Esophagus muscularis mucosa (tissue), 4 donors: ENCODE measurements at regions not wholly inside any gene's neighbourhood (a gene's known extent, or its start where the extent isn't known, plus 50 kb on each side); places are given as distances from the start of the nearest gene placed in this dataset.

Experiments
- DNase-seq: peaks from one replicate; pipeline ENCODE4 v3.0.0-alpha.2; 2017; ENCODE audit errors: extremely low spot score
- H3K27ac ChIP-seq, 4 donors: fragments of 200-600 bp; sonication (generic); replicated peaks in 1 of 4; 1 replicate in 3 of 4; 2 replicates in 1 of 4; pipeline ENCODE4 v1.5.1; 2016 to 2019; ENCODE audit warnings: mild to moderate bottlenecking in 1 of 4
- H3K27me3 ChIP-seq, 4 donors: fragments of 200-600 bp; sonication (generic); one replicate each; pipeline versions ENCODE4 v1.5.1 to v1.6.0; 2016 to 2019
- H3K36me3 ChIP-seq, 4 donors: fragments of 200-600 bp; sonication (generic); one replicate each; pipeline ENCODE4 v1.5.1; 2016 to 2019
- H3K4me1 ChIP-seq, 4 donors: fragments of 200-600 bp; sonication (generic); one replicate each; pipeline ENCODE4 v1.5.1; 2016 to 2019
- H3K4me3 ChIP-seq, 4 donors: fragments of 200-600 bp; sonication (generic); 1 replicate in 2 of 4; 2 replicates in 2 of 4; pipeline ENCODE4 v1.5.1; 2016 to 2019; ENCODE audit warnings: mild to moderate bottlenecking in 4 of 4, moderate library complexity in 1 of 4
- H3K9me3 ChIP-seq, 4 donors: fragments of 200-600 bp; sonication (generic); 1 replicate in 3 of 4; 2 replicates in 1 of 4; pipeline ENCODE4 v1.5.1; 2016 to 2019
- EP300 ChIP-seq: sonication (generic); formaldehyde crosslinking; IDR thresholded peaks from one replicate; pipeline ENCODE4 v1.6.1; 2017; ENCODE audit warnings: antibody characterized with exemption
- POLR2A ChIP-seq: fragments of 450-650 bp; IDR thresholded peaks from one replicate; pipeline ENCODE4 v1.6.1; 2017; ENCODE audit warnings: antibody characterized with exemption, moderate library complexity, mild to moderate bottlenecking, low read depth
- POLR2AphosphoS5 ChIP-seq, 2 donors: sonication (generic); formaldehyde crosslinking; IDR thresholded peaks; one replicate each; pipeline ENCODE4 v1.6.1; 2017; ENCODE audit warnings: antibody characterized with exemption in 2 of 2
- WGBS: methylation state at CpG from one replicate; pipeline ENCODE4 v1.1.5; 2018; 5-methylcytosine and 5-hydroxymethylcytosine counted together
- intact Hi-C: fragments of 100-400 bp; cut with DNase I; formaldehyde crosslinking; loops from one replicate; pipeline ENCODE4 v1.15.1; 2023
- TF ChIP-seq, protein P1 (sequence below), 3 experiments: fragments of 200-600 bp in 2 of 3; fragments of 450-650 bp in 1 of 3; sonication (generic) in 2 of 3; IDR thresholded peaks; one replicate each; pipeline ENCODE4 v1.5.1; 2017 to 2019; ENCODE audit warnings: antibody characterized with exemption in 3 of 3, mild to moderate bottlenecking in 2 of 3, moderate library complexity in 1 of 3

- no peaks in the 10 kb centered on the region for H3K9me3 ChIP-seq
- H3K27me3 ChIP-seq, result no peaks in the 10 kb centered on the region
- peaks cover 0 to 3% (median 0%) of the 10 kb centered on the region in 4 donors for H3K4me1 ChIP-seq
- TF ChIP-seq POLR2A (no peak), EP300 (no peak), POLR2AphosphoS5 (IDR thresholded peaks at IDR 0.05) (no peak)
- TF ChIP-seq, protein P1, sequence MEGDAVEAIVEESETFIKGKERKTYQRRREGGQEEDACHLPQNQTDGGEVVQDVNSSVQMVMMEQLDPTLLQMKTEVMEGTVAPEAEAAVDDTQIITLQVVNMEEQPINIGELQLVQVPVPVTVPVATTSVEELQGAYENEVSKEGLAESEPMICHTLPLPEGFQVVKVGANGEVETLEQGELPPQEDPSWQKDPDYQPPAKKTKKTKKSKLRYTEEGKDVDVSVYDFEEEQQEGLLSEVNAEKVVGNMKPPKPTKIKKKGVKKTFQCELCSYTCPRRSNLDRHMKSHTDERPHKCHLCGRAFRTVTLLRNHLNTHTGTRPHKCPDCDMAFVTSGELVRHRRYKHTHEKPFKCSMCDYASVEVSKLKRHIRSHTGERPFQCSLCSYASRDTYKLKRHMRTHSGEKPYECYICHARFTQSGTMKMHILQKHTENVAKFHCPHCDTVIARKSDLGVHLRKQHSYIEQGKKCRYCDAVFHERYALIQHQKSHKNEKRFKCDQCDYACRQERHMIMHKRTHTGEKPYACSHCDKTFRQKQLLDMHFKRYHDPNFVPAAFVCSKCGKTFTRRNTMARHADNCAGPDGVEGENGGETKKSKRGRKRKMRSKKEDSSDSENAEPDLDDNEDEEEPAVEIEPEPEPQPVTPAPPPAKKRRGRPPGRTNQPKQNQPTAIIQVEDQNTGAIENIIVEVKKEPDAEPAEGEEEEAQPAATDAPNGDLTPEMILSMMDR (IDR thresholded peaks at IDR 0.05), result no peak
- no peak for DNase-seq
- intact Hi-C loops, result no loop called here
- 91% methylated on average over 4 of the region's 4 CpGs for WGBS
- no peak overlapping the region for H3K4me3 ChIP-seq
- no peak overlapping the region for H3K27ac ChIP-seq
- H3K36me3 ChIP-seq, result no peaks in the 10 kb centered on the region
Observed at GRCh38 chr12:114990381-114990780, 306.4 kb upstream of the TBX3 start.

DNA sequence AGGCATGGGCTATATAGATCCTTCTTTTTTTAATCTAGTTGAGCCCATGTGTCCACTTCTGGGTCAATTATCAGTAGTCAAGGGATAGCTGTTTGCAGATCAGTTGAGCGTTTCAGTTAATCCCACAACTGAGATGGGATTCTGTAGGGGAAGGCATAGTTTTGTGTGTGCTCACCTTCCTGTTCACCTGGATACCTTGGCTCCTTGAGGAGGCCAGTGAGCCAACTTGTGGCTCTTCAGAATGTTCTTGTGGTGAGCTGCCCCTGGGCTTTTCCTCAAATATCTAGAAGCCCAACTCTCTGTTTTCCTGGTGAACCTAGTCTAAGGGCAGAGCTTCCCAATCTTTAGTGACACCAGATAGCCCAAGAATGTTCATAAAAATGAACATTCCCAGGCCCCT lies 302.9 kb upstream of the TBX3 start:
- Histone ChIP-seq H3K4me3 (no peak overlapping the region), H3K27me3 (no peaks in the 10 kb centered on the region), H3K4me1 (no peaks in the 10 kb centered on the region), H3K9me3 (no peaks in the 10 kb centered on the region), H3K36me3 (no peaks in the 10 kb centered on the region), H3K27ac (no peak overlapping the region)
- TF ChIP-seq EP300, result no peak
- no peak for TF ChIP-seq POLR2AphosphoS5 (IDR thresholded peaks at IDR 0.05)
- no peak for TF ChIP-seq POLR2A
- TF ChIP-seq, protein P1 (IDR thresholded peaks at IDR 0.05), result no peak
- WGBS, result 92% methylated on average over 1 of the region's 1 CpG
- no peak for DNase-seq
- intact Hi-C loops, result no loop called here

GRCh38 chr12:114986178-114986714 lies 302.3 kb upstream of the TBX3 start:
- Histone ChIP-seq H3K36me3 (no peaks in the 10 kb centered on the region), H3K27me3 (no peaks in the 10 kb centered on the region), H3K27ac (no peak overlapping the region), H3K9me3 (no peaks in the 10 kb centered on the region), H3K4me1 (no peaks in the 10 kb centered on the region), H3K4me3 (no peak overlapping the region)
- DNase-seq, result no peak
- TF ChIP-seq EP300 (no peak), POLR2A (no peak), POLR2AphosphoS5 (IDR thresholded peaks at IDR 0.05) (no peak)
- TF ChIP-seq, protein P1 (IDR thresholded peaks at IDR 0.05), result no peak
- intact Hi-C loops, result no loop called here

- TF ChIP-seq EP300 (no peak), POLR2A (no peak), POLR2AphosphoS5 (IDR thresholded peaks at IDR 0.05) (no peak)
- TF ChIP-seq, protein P1 (IDR thresholded peaks at IDR 0.05), result no peak
- Histone ChIP-seq H3K27me3 (no peaks in the 10 kb centered on the region), H3K36me3 (no peaks in the 10 kb centered on the region), H3K27ac (no peak overlapping the region), H3K9me3 (no peaks in the 10 kb centered on the region), H3K4me1 (no peaks in the 10 kb centered on the region), H3K4me3 (no peak overlapping the region)
- 81% methylated on average over 2 of the region's 2 CpGs for WGBS
- no peak for DNase-seq
- intact Hi-C loops, result no loop called here
Observed at GRCh38 chr12:114984634-114985061, 300.7 kb upstream of the TBX3 start.

GRCh38 chr12:114982760-114983159 lies 298.8 kb upstream of the TBX3 start:
- intact Hi-C loops, result no loop called here
- no peaks in the 10 kb centered on the region for H3K27me3 ChIP-seq
- 68% methylated on average over 2 of the region's 2 CpGs for WGBS
- H3K4me1 ChIP-seq, result no peaks in the 10 kb centered on the region
- no peaks in the 10 kb centered on the region for H3K9me3 ChIP-seq
- no peaks in the 10 kb centered on the region for H3K36me3 ChIP-seq
- no peak for DNase-seq
- H3K4me3 ChIP-seq, result no peak overlapping the region
- H3K27ac ChIP-seq, result no peak overlapping the region
- TF ChIP-seq POLR2AphosphoS5 (IDR thresholded peaks at IDR 0.05), result no peak
- TF ChIP-seq EP300, result no peak
- TF ChIP-seq, protein P1 (IDR thresholded peaks at IDR 0.05), result no peak
- no peak for TF ChIP-seq POLR2A
